HFF-Myc (cell line): ENCODE measurements at regions not wholly inside any gene's neighbourhood (a gene's known extent, or its start where the extent isn't known, plus 50 kb on each side); places are given as distances from the start of the nearest gene placed in this dataset.

Experiments
- DNase-seq: peaks from one replicate; pipeline ENCODE4 v3.0.0-alpha.2; 2011; ENCODE audit warnings: low read depth; ENCODE audit errors: extremely low read depth
- H3K4me3 ChIP-seq: replicated peaks from 2 replicates; pipeline ENCODE4 v1.5.1; 2011; ENCODE audit warnings: low read depth, mild to moderate bottlenecking, control low read depth, low read length
- TF ChIP-seq, protein P1 (sequence below): IDR thresholded peaks from 2 replicates; pipeline ENCODE4 v1.5.1; 2012; ENCODE audit warnings: mild to moderate bottlenecking, low read depth, low read length, control low read depth; ENCODE audit errors: missing control alignments

DNA sequence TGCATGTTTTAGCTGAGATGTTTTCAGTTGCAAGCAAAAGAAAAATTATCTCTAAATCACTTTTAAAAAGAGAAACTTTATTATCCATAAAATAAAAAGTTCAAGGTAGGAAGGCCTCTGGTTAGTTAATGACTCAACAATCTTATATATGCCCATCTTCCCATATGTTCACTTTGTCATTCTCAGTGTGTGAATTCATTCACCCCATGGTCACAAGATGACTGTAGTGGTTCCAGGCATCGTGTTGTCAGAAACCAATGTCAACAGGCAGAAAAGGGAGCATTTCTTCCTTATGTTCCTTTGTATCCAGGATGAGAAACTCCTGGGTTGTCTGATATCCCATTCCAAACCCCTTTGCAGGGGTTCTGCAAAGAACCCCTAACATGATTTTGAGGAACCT, 119.9 kb upstream of the RAP2B start:
- TF ChIP-seq, protein P1, sequence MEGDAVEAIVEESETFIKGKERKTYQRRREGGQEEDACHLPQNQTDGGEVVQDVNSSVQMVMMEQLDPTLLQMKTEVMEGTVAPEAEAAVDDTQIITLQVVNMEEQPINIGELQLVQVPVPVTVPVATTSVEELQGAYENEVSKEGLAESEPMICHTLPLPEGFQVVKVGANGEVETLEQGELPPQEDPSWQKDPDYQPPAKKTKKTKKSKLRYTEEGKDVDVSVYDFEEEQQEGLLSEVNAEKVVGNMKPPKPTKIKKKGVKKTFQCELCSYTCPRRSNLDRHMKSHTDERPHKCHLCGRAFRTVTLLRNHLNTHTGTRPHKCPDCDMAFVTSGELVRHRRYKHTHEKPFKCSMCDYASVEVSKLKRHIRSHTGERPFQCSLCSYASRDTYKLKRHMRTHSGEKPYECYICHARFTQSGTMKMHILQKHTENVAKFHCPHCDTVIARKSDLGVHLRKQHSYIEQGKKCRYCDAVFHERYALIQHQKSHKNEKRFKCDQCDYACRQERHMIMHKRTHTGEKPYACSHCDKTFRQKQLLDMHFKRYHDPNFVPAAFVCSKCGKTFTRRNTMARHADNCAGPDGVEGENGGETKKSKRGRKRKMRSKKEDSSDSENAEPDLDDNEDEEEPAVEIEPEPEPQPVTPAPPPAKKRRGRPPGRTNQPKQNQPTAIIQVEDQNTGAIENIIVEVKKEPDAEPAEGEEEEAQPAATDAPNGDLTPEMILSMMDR, result no peak
- DNase-seq, result no peak
- no peak overlapping the region for H3K4me3 ChIP-seq

DNA sequence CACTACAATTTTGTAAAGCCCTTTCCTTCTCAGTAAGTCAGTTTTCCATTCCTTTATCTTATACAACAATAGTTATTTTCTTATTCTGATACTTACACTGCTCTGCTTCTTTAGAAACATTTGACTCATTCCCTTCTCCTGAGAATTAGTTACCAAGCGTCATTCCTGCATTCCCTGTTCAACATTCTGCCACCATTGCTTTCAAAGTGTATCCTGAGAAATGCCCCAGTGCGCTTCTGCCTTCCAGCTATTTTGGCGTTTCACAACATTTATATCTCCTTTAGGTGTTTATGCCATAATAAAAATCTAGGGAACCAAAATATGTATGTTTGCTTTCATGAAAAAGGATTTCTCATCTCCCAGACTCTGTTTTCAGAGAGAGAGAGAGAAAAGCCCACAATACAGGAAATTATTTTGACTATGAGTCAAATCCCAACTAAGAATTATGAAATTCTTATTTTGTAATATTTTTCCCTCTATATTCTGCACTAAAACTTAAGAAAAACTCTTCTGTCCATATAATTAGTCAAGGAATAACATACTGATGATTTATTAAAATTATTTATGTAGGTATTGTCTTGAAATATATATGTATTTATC, 118.2 kb upstream of the RAP2B start:
- H3K4me3 ChIP-seq, result no peak overlapping the region
- DNase-seq, result no peak
- TF ChIP-seq, protein P1, result no peak

DNA sequence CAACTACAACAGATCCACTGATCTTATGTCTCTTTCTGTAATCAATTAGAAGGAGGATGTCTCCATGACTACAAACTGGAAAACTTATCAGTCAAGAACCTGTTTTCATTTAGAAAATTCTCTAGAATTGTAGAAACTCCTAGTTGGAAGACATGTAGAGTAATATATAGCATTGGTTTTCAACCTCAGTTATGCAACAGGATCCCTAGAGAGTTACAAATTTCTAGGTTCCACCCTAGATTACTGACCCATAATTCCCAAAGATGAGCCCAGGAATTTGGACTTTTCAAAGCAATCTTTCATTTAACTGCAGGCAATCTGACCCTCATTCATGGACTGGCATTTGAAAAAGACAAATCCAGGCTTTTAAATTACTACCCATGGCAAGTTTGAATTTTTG, 116.9 kb upstream of the RAP2B start:
- no peak overlapping the region for H3K4me3 ChIP-seq
- TF ChIP-seq, protein P1, result no peak
- DNase-seq, result no peak

DNA sequence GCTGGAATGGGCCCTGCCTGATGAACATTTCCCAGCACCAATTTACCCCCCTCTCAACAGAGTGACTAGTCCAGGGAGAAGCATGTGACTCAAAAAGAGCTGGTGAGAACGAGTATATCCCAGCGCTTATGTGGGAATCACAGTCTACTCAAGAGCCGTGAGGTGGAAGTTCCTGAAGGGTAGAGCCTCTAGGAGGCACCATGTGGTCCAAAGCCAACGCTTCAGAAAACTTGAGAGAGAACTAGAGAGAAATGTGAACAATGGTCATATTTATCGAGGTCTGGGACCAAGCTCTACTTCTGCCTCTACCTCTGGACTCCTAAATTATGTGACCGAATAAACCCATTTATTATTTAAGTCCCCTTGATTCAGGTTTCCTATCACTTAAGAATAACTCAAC, 111.0 kb upstream of the RAP2B start:
- TF ChIP-seq, protein P1, result no peak
- no peak overlapping the region for H3K4me3 ChIP-seq
- no peak for DNase-seq

DNA sequence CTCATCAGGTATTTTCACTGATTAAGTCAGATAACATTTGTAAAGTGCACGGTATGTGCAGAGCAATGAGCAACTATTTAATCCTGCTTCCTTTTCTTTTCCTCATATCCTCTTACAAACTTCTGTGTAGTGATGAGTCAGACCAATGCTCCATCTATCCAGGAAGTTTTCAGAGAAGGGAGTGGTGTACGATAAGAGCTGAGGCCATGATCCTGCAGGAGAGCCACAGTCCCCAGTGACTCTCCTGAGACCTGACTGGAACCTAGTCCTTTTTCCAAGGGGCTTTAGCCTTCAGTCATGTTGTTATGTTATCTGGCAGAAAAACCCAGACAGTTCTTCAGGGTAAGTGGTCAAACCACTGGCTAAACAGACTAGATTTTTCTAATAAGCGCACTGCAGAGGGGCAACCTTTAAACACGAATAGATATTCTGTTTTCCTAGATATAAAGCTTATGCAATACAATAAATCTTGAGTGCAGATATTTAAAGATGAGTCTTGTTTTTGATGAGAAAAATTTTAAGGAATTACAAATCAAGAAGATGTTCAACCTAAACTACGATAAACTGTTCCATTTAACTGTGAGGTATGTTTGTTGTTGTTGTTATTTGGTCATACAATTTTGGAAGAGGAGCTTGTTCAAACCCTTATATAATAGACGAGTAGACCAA, 110.5 kb upstream of the RAP2B start:
- TF ChIP-seq, protein P1, result no peak
- H3K4me3 ChIP-seq, result no peak overlapping the region
- DNase-seq, result peak; percentile 68

DNA sequence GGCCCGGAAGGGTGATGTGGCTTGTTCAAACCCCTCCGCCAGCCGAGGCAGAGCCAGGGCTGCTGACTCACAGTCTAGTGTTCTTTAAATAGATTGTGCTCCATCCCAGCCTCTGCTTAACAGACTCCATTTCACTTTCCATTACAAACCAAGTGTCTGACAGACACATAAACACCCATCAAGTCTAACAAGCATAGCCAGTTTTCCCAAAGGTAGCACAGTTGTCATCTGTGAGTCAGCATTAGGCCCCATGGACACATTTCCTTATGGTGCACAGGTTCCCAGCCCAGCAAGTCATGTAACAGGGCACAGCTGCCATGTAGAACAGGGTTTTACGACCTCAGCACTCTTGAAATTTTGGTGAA, 109.9 kb upstream of the RAP2B start:
- no peak overlapping the region for H3K4me3 ChIP-seq
- DNase-seq, result peak; percentile 68
- TF ChIP-seq, protein P1, result no peak

DNA sequence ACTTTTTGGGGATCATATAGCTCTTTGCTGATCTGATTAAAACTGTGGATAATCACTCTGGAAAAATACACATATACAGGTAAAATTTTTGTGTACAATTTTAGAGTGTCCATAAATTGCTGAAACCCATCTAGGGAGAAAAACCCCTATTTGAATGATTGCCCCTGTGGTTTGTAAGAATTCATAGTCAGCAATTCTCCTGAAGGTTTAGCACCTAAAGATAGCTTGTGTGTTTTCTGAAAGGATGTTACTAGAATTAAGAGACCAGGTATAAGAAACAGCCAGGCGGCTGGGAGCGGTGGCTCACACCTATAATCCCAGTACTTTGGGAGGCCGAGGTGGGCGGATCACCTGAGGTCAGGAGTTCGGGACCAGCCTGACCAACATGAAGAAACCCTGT, 106.8 kb upstream of the RAP2B start:
- TF ChIP-seq, protein P1, result no peak
- H3K4me3 ChIP-seq, result no peak overlapping the region
- no peak for DNase-seq
